ENCODE measurements at regions not wholly inside any gene's neighbourhood (a gene's known extent, or its start where the extent isn't known, plus 50 kb on each side); places are given as distances from the start of the nearest gene placed in this dataset.
"Not testable (repeated sequence)": the region's sequence is repeated elsewhere in the genome, so short reads cannot be mapped to it uniquely, and the experiment has no call there.

DNA sequence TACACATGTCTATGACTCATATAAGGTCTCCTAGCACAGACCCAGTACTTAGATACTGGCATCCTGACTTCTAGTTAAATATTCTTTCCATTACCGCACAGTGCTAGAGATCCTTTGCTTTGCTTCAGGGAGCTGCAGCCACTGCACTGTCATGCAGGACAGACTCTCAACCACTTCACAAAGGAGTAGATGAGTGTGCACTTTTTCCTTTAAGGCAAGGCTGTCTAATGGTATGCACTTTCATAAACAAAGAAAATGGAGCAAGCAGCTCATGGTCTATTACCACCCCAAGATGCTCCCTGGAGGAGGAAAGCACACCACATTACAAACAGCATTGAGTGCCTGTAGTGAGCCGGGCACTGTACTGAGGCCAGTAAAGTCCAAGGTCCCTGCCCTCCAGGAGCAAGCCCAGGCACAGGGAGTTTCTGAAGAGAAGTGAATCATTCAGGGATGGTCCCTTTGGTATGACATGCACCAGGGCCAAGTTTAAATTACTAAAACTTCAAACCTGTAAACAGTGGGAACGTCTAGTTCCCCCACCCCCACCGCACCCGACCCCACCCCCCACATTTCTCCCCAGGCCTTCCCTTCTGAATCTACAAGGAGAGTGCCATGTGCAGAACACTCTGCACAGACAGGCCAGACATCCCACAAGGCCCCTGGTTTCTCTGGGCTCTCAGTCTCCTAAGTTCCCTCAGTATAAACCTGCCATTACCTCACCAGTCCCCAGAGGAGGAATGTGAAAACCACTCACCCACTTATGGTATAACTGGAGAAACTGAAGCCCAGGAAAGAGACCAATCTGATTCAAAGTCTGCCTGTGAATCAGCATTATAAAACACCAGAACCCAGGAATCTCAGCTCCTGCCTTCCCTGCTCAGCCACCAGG is 107.8 kb upstream of the BCL6 start:
- no peak for DNase-seq (ENCODE audit: low read depth in 2 of 2)

DNA sequence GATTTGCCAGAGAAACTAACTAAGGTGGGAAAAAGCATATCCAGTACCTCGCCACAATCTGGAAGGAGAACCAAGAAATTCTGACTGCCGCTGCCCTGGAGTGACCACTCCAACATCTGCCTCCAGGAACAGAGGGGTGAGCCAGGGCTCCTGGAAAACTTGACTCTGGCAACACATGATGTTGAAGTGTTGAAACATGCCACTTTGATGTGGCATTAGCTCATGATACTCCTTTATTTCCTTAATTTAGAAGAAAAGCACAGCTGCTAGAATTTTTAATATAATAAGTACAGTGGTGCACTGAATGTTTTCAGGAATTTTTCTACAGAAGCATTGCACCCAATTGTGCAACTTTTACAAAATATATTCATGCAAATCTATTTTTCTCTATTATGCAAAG is 109.9 kb upstream of the BCL6 start:
- no peak for DNase-seq (ENCODE audit: low read depth in 2 of 2)

DNA sequence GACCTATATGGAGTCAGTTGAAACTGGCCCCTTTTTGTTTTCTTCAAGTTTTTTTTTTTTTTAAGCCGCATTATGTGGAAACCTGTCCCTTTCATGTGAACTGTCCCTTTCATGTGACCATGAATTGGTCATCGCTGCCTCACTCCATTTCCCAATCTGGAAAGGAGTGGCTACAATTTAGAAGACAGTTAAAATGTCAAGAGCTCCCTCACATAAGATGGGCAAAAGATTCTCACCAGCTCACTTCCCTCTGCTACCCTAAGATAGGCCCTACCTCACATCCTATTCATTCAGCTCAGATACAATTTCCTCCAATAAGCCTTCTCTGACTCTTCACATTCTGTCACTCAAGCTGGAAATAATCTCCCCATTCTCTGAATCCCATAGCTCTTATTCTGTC is 111.3 kb upstream of the BCL6 start:
- DNase-seq (ENCODE audit: low read depth in 2 of 2): no peak

DNA sequence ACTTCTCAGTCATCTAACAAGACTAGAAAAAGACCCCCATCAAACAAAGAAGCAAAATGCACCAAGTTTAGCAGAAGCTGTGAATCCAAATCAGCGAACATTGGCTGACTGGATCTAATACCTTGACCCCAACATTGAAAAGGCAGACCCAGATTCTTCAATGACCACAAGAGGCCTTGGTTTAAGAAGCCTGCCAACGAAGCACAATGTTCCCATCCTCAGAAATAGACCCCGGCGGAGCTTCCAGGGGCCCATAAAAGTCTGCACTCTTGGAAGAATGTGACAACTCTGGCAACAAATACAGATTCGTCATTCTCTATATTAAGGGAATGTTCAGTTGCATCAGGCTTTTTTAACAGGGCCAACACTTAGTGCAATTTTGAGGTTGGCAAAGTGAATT is 112.8 kb upstream of the BCL6 start:
- DNase-seq (ENCODE audit: low read depth in 2 of 2): no peak

- DNase-seq (ENCODE audit: low read depth in 2 of 2): no peak
Observed at GRCh38 chr3:187858711-187859110, 113.4 kb upstream of the BCL6 start.

DNA sequence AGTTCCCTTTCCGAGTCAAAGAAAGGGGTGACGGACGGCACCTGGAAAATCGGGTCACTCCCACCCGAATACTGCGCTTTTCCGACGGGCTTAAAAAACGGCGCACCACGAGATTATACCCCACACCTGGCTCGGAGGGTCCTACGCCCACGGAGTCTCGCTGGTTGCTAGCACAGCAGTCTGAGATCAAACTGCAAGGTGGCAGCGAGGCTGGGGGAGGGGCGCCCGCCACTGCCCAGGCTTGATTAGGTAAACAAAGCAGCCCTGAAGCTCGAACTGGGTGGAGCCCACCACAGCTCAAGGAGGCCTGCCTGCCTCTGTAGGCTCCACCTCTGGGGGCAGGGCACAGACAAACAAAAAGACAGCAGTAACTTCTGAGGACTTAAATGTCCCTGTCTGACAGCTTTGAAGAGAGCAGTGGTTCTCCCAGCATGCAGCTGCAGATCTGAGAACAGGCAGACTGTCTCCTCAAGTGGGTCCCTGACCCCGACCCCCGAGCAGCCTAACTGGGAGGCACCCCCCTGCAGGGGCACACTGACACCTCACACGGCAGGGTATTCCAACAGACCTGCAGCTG is 117.5 kb upstream of the BCL6 start:
- not testable (repeated sequence) for DNase-seq (ENCODE audit: low read depth in 2 of 2)

DNA sequence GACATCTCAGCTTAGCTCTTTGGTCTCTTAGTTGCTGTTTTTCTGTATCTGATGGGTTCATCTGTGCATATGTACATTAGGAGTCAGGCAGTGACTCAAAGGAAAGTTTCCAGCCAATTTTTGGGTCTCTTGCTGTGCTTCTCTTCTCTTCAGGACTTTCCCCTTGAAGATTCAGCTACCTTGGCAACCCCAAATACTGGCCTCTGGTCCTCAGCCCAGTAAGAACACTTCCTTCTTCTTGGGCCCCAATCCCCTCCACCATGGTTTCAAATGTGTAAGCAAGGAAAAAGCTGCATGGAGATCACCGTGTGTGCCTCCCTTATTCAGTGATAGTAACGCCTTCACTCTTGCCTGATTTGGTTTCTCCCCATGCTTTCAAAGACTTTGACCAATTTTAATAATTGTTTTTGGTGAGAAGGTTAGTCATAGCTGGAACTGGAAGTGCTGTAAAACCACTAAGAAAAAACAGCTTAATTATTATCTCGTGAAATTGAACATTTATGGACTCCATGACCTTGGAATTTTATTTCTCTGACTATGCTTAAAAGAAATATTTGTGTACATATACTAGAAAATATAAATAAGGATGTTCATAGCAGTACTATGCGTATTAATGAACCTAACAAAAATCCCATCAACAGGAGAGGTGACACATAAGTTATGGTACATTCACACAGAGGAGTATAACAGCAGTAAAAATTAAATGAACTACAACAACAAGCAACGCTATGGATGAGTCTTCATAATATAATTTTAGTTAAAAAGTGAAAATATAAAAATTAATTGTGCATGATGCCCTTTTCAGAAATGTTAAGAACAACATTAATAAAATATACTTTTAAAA is 125.3 kb upstream of the BCL6 start:
- DNase-seq (ENCODE audit: low read depth in 2 of 2): no peak

GRCh38 chr3:187871204-187871591 is 125.9 kb upstream of the BCL6 start:
- no peak for DNase-seq (ENCODE audit: low read depth in 2 of 2)

DNA sequence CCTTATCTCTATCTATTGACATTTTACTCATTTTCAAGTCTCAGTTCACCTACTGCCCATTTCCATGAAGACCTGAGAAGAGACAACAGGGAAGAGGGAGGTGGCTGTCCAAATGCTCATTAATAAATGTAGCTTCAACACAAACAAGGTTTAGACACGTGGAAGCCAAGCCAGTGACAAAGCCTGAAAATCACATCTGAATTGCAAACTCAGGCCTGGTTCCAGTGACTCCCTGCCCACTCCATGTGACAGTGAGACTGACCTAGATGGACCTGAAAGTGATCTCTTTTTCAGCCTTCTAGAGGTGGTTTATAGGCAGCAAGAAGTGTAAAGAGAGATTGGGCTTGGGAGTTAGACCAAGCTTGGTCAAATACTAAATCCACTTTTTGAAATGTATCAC is 126.6 kb upstream of the BCL6 start:
- no peak for DNase-seq (ENCODE audit: low read depth in 2 of 2)

DNA sequence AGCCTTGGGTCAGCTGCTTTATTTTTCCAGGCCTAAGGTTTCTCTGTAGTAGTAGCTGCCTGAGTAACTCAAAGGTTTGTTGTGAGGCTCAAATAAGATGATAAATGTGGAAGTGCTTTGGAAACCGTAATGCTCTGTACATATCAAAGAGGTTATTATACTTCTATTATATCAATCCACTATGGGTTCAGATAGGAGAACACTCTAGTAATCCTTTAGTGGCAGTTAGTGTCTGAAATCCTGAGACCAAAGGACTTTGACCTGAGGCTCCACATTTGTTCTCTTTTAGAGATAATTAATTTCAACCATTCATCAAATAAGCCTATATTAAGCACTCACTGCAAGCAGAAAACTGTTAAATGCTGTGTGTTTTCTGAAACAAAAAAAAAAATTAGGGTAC is 128.6 kb upstream of the BCL6 start:
- DNase-seq (ENCODE audit: low read depth in 2 of 2): no peak

DNA sequence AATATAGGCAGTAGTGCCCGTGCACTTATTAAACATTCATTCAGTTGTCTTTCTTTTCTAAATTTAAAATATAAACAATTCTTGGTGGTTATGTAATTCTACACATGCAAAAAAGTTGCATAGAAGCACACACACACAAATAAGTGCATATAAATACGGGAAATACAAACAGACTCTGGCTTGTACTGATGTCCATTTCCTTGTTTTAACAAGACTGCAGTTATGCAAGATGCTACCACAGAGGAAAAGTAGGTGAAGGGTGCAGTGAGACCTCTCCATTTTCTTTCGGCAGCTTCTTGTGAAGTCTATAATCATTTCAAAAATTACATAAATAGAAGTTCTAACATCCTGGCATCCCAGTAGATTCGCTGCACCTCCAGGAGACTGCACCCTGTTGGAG is 130.6 kb upstream of the BCL6 start:
- no peak for DNase-seq (ENCODE audit: low read depth in 2 of 2)

- DNase-seq (ENCODE audit: low read depth in 2 of 2): no peak
Observed at GRCh38 chr3:187878772-187879518, 133.7 kb upstream of the BCL6 start.

DNA sequence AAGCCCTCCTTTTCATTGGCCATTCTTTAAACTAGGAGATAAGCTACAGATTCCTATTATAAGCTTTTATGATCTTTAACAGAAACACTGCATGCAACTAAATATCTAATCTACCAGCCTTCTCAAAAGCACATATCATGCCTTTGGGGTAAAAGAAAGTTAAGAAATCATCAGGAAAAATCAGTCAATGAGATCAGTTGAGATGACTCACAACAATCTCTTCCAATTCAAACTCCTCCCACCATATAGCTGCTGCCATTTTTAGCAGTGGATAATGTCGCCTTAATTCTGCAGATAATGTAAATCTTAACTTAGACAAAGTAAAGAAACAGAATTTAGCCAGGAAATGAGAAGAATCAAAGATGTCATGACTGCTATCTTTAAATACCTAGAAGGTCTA is 135.2 kb upstream of the BCL6 start:
- DNase-seq (ENCODE audit: low read depth in 2 of 2): no peak

DNA sequence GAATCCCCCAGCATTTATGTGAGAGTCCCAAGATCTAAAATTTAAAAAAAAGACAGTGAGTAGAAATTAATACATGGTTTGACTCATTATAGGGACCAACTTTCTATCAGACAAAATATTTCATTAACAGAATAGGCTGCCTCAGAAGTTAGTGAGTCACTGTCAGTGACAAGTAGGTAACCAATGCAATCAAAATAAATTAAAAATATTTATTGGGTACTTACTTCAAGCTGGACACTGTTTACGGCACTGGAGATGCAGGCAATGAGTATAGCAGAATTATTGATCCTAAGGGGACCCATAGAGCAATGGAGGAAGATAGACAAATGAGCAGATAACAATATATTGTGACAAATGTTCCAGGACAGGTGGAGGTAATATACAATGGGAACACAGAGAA is 135.6 kb upstream of the BCL6 start:
- DNase-seq (ENCODE audit: low read depth in 2 of 2): no peak

DNA sequence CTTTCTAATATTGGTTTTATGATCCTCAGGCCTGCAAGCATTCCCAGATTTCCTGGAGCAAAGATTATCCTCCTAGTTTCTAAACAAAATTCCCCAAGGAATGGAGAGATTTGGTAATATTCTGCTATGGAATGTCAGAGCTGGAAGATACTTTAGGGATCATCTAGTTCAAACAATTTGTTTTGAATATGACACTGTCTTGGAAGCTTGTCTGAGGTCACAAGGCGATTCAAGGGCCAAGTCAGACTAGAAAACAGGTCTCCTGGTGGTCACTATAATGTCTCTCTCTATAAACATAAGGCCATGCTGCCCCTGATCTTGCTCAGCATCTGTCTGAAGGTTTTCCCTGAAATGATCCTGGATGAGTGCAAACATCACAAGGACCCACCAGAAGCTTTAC is 143.4 kb upstream of the BCL6 start:
- no peak for DNase-seq (ENCODE audit: low read depth in 2 of 2)

GRCh38 chr3:187889106-187889505 is 143.8 kb upstream of the BCL6 start:
- no peak for DNase-seq (ENCODE audit: low read depth in 2 of 2)

DNA sequence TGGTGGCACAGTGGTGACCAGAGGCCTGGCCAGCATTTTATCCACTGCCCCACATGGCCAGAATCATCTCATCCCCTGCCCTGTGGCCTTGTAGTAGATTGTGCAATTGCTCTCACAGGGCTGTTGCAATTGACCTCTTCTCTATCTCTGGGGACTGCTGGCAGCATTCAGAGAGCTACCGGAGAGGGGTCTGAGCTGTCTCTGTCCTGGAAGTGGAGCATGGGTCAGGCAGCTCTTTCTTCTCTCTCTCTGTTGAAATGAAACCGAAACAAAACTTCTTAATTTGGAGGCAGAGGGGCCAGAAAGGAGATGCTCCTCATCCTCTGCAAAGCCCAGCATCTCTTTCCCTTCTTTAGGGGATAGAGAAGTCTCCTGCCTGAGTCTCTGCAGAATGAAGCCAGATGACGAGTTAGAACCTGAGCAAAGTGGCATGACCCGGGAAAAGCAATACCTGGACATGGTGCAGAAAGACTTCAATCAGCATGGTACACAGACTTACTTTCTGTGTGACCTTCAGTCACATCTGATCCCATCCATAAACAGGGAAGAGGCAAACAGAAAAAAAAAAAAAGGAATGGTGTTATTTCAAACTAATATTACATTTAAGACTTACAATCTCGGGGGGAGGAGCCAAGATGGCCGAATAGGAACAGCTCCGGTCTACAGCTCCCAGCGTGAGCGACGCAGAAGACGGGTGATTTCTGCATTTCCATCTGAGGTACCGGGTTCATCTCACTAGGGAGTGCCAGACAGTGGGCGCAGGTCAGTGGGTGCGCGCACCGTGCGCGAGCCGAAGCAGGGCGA is 144.5 kb upstream of the BCL6 start:
- DNase-seq (ENCODE audit: low read depth in 2 of 2): no peak

DNA sequence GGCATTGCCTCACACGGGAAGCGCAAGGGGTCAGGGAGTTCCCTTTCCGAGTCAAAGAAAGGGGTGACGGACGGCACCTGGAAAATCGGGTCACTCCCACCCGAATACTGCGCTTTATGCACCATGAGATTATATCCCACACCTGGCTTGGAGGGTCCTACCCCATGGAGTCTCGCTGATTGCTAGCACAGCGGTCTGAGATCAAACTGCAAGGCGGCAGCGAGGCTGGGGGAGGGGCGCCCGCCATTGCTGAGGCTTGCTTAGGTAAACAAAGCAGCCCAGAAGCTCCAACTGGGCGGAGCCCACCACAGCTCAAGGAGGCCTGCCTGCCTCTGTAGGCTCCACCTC is 145.1 kb upstream of the BCL6 start:
- DNase-seq (ENCODE audit: low read depth in 2 of 2): not testable (repeated sequence)

DNA sequence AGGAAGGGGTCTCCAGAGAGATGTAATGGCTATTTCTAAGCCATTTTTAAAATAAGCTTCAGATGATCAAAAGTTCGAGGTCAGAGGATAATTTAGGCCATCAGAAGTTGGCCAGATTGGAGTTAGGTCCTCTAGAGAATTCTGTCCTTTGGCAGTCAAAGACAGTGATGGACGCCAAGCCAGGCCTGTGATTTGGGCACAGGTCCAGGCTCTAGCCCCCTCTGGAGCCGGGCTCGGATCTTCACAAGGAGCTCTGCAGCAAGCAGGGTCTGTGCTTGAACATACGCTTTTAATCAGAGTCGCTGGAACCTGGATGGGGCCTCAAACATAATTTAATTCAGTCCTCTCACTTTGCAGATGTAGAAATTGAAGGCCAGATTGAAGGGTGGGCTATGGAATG is 151.4 kb upstream of the BCL6 start:
- DNase-seq (ENCODE audit: low read depth in 2 of 2): no peak

DNA sequence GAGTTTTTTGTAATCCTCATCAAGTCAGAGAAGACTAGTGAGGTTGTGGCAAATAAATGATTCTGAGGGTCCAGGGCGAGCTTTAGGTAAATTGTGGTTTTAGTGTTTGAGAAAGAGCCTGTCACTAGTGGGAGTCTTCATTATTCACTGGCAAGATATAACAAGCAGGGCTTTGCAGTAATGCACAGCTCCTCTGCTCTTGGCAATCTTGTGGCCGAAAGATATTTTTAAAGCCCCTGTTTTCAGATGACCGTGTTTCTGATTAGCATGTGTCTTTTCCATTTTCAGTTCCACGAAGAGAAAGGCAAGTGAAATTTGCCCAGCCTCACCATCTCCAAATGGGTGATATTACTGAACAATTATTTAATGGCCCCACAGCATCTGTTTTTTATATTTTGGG is 154.0 kb upstream of the BCL6 start:
- DNase-seq (ENCODE audit: low read depth in 2 of 2): no peak
